Stimulated activated CD4-positive, alpha-beta T cell treated with anti-CD3 and anti-CD28 coated beads, TNF-alpha, amount 100 ng/mL, for 48 hours (primary cell): ENCODE measurements at regions not wholly inside any gene's neighbourhood (a gene's known extent, or its start where the extent isn't known, plus 50 kb on each side); places are given as distances from the start of the nearest gene placed in this dataset.
A peak's percentile ranks its signal among the peaks of the same experiment; 100 is the strongest.
"Not testable (repeated sequence)": the region's sequence is repeated elsewhere in the genome, so short reads cannot be mapped to it uniquely, and the experiment has no call there.

ENCODE experiments used
- DNase-seq, 3 donors: peaks; one replicate each; pipeline ENCODE4 v3.0.0-alpha.2; 2020; ENCODE audit warnings: low read depth in 3 of 3

GRCh38 chr15:22259881-22260421 lies 179.6 kb downstream of the OR4M2 start:
- DNase-seq, result no peak

GRCh38 chr15:22262613-22263020 lies 182.3 kb downstream of the OR4M2 start:
- peak in 1 of 3 donors; percentile 33 for DNase-seq

GRCh38 chr15:22263738-22264137 lies 183.4 kb downstream of the OR4M2 start:
- peak in 2 of 3 donors; percentile 25 to 32 for DNase-seq

DNA sequence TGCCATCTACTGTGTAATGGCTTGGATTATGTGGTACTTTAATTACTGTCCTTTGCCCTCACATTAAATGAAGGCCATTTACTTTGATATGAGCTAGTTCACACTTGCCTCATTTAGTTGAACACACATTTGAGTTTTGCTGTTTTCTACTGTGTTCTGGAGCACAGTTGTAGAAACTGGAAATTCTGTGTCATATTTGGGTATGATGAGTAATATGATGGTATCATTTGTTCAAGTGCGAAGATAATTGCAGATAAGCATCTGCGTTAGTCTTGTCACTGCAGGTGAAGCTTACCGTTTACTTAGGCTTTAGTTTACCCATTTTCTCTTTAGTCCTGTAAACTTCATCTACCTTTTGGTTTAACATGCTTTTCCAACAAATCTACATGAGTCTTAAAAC lies 183.9 kb downstream of the OR4M2 start:
- DNase-seq, result not testable (repeated sequence)

- DNase-seq, result peak in 1 of 3 donors; percentile 13
These were observed 185.0 kb downstream of the OR4M2 start for GRCh38 chr15:22265056-22265945.

GRCh38 chr15:22265970-22266369 lies 185.6 kb downstream of the OR4M2 start:
- no peak for DNase-seq

DNA sequence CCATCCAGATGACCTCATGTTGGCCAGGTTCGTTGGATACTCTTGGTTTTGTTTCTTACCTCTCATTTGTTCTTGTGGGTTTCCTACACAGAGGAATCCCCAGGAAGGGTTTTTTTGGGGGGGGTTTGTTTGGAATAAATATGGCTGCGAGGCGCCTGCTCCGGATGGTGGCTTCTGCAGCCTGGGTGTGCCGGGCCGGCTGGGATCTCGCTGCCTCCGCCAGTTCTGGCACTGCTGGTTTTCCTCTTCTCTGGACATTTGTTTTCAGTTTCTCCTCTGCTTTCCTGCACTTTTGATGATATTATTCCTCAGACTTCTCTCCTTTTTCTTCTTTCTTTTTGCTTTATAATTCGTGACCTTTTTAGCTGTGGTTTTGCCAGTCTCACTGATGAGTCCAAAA lies 187.4 kb downstream of the OR4M2 start:
- no peak for DNase-seq

DNA sequence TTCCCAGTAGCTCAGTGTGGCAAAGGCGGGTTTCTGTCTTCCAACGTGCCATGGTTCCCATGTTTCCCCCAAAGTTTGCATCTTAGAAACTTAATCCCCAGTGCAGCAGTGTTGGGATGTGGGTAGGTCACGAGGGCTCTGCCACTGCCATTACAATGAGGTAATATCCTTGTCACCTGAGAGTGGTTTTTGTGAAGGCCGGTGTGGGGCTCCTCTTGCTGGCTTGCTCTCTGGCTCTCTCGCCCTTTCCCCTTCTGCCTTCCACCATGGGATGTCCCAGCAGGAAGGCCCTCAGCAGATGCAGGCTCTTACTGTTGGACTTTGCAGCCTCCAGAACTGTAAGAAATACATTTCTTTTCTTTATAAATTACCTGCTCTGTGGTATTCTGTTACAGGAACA lies 187.9 kb downstream of the OR4M2 start:
- DNase-seq, result not testable (repeated sequence)

- DNase-seq, result not testable (repeated sequence)
These were observed 188.3 kb downstream of the OR4M2 start for GRCh38 chr15:22268654-22269053.

- not testable (repeated sequence) for DNase-seq
These were observed 186.2 kb upstream of the GOLGA6L22 start for GRCh38 chr15:22272286-22273160.

DNA sequence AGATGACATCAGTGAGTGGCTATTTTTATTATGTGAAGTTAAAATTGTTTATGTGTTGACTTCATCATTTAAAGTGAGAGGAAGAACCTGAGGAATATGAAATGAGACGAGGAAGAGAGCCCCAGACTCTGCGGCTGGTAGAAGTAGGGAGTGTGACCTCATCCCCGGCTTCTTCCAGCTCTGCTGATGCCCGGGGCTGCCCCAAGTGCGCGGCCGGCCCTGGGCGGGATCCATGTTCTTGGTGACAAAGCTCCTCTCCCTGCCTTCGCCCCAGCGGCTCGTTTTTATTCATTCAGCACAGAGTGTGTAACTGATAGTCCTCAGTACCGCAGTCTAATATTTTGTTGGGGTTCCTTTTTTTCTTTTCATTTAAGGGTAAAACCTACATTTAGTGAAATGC lies 185.5 kb upstream of the GOLGA6L22 start:
- DNase-seq, result not testable (repeated sequence)

DNA sequence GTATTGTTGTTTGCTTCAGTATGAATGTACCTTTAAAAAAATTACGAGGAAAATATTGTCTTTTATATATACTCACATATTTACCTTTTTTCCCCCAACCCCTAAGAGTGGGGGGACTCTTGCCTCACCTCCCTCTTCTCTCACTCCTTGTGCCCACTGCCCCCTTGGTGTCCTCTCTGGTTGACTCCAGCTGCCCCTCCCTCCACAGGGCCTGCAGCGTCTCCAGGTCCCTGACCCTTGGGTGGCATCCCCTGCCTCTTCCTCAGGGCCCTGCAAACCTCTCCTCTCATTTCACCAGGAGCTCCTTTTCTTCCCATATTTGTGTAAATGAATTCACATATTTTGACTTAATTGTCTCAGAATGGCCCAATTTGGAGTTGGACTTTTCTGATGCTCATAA lies 184.3 kb upstream of the GOLGA6L22 start:
- DNase-seq, result not testable (repeated sequence)

DNA sequence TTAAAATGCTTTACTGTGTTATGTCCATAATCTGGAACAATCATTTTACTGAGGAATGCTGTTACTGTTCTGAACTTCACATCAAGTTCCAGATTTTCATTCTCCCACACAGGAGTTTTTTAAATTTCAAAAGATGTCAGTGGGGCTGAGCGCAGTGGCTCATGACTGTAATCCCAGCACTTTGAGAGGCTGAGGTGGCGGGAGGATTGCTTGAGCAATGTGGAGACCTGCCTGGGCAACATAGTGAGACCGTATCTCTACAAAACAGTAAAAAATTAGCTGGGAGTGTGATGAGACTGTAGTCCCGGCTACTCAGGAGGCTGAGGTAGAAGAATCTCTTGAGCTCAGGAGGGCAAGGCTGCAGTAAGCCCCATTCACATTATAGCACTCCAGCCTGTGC lies 177.9 kb upstream of the GOLGA6L22 start:
- DNase-seq, result not testable (repeated sequence)

DNA sequence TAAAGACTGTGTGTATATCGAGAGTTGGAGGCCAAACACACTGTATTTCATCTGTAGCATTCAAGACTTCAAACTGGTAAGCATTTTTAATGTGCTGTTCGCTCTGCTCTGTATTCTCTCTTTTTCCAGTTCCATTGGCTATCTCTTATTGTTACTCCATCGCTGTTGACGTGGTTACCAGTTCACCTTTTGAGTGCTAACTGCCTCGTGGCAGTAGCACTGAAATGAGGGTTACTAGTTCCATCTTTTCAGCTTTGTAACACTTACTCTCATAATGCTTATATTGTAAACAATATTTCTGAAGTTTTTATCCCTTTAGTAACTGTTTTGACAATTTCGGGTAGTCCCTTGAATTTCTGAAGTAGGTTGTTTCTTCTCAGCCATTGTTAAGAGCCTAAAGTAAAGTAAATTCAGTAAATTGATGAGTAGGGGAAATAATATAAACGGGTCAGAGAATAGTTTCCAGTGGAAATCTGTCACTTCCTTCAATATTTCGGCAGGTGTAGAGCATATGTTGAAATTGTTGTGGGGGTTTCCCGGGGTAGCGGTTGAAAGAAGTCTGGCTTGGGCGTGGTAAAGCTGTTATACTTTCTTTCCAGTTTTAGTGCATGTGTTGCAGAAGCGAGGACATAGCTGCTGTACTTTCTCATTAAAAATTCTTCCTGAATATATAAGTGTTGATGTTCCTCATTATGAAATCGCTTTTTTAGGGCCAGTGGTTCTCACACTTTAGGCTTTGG lies 175.7 kb upstream of the GOLGA6L22 start:
- DNase-seq, result not testable (repeated sequence)

DNA sequence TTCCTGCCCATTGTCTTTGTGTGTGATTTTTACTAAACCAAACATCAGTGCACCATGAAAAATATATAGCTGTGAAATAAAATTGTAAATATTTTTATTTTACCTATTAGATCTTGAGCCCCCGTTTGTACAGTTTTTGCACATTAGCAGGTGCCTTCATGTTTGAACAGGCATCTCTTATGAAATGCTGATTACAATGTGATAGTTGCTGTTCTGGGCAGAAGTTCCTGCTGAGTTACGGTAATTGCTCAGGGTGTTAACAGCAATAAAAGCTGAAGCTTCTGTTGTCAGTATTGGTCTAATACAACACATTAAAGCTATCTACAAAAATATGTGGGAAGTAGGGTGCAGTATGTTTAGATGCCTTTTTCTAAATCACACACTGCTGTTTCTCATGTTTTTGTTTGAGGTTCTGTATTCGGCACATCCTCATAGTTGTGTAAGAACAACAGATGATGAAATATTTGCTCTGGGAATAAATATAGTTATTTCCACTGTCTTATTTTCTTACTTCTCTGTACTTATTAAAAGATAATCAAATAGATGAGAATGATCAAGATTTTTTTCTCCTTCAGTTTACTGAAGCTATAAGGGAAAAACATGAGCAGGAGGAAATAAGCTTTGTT lies 173.8 kb upstream of the GOLGA6L22 start:
- DNase-seq, result not testable (repeated sequence)

- not testable (repeated sequence) for DNase-seq
These were observed 167.6 kb upstream of the GOLGA6L22 start for GRCh38 chr15:22291054-22291453.

DNA sequence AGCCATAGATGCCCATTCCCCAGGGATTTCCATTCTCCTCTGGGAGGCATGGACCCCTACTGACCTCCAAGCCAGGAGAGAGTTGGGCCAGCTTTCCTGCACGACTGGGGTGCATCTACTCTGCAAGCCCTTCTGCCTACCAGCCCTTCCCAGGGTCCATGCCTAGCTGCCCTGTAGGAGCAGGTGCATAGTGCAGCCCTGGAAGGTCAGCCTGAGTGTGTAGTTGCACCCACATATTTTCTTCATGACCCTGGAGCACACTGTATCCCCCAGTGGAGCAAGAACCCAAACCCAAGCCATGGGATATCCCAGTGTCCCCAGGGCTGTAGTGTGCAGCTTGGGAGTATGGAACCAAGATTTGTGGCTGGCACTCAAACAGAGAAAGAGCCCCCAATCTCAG lies 155.6 kb upstream of the GOLGA6L22 start:
- DNase-seq, result not testable (repeated sequence)
